A549 (cell line): ENCODE measurements at regions not wholly inside any gene's neighbourhood (a gene's known extent, or its start where the extent isn't known, plus 50 kb on each side); places are given as distances from the start of the nearest gene placed in this dataset.
A peak's percentile ranks its signal among the peaks of the same experiment; 100 is the strongest.

Experiments used
- ATAC-seq, 2 experiments: fragments of 200-7000 bp in 1 of 2; fragments of >200 bp in 1 of 2; cut with Nextera tagmentation in 1 of 2; cut with Tn5 transposase in 1 of 2; 3 replicates each; pipeline versions ENCODE4 v1.8.0 to v1.9.1; 2018 to 2020; ENCODE audit warnings: mild to moderate bottlenecking in 1 of 2, moderate library complexity in 1 of 2
- CTCF ChIA-PET: fragments of 300-600 bp; sonication (Branson Sonifier 250); formaldehyde crosslinking; extraction: SDS; loops from one replicate; lab custom pipeline; 2021; ENCODE audit warnings: antibody characterized with exemption, inconsistent platforms; lab: Yijun Ruan, JAX
- POLR2A ChIA-PET: fragments of 350-600 bp; formaldehyde crosslinking; extraction: SDS; loops from one replicate; lab custom pipeline; 2021; ENCODE audit warnings: antibody characterized with exemption, inconsistent platforms; lab: Yijun Ruan, JAX
- DNase-seq, 2 experiments: peaks; one replicate each; pipeline versions ENCODE4 v3.0.0 to v3.0.0-alpha.2; 2011 to 2016; ENCODE audit warnings: low read depth in 1 of 2, low spot score in 1 of 2
- FAIRE-seq: peaks from 2 replicates; lab custom pipeline; 2011; peaks lifted over from hg19 to GRCh38; lab: Jason Lieb, UNC
- H3K27ac ChIP-seq, 2 experiments: fragments of >200 bp; sonication (Bioruptor Twin); formaldehyde crosslinking; 3 replicates each; pipeline ENCODE4 v1.5.1; 2016 to 2017
- H3K4me1 ChIP-seq: fragments of >200 bp; sonication (Bioruptor Twin); formaldehyde crosslinking; 3 replicates; pipeline ENCODE4 v1.6.1; 2016
- H3K4me2 ChIP-seq: fragments of >200 bp; sonication (Bioruptor Twin); formaldehyde crosslinking; 3 replicates; pipeline ENCODE4 v1.6.1; 2016
- H3K4me3 ChIP-seq: fragments of >200 bp; sonication (Bioruptor Twin); formaldehyde crosslinking; 3 replicates; pipeline ENCODE4 v1.5.1; 2016
- H3K9me3 ChIP-seq: fragments of >200 bp; sonication (Bioruptor Twin); formaldehyde crosslinking; 3 replicates; pipeline ENCODE4 v1.6.1; 2016
- CBX2 ChIP-seq: fragments of 200-600 bp; sonication (generic); IDR thresholded peaks from 2 replicates; pipeline ENCODE4 v1.6.1; 2016; ENCODE audit warnings: low read depth, mild to moderate bottlenecking, borderline replicate concordance
- CBX8 ChIP-seq: fragments of 200-600 bp; sonication (generic); IDR thresholded peaks from 2 replicates; pipeline ENCODE4 v1.6.1; 2016
- CHD4 ChIP-seq: fragments of 200-600 bp; sonication (generic); IDR thresholded peaks from 2 replicates; pipeline ENCODE4 v1.6.1; 2016; ENCODE audit warnings: antibody characterized with exemption, mild to moderate bottlenecking, borderline replicate concordance
- HDAC2 ChIP-seq: fragments of 200-600 bp; sonication (generic); IDR thresholded peaks from 2 replicates; pipeline ENCODE4 v1.6.1; 2016
- HOXA7 ChIP-seq: fragments of 250-450 bp; sonication (Bioruptor Pico); IDR thresholded peaks from 2 replicates; pipeline ENCODE4 v1.5.0; 2020; ENCODE audit warnings: mild to moderate bottlenecking, moderate library complexity
- HOXB13 ChIP-seq: fragments of 250-450 bp; sonication (Bioruptor Pico); IDR thresholded peaks from 2 replicates; pipeline ENCODE4 v1.5.0; 2020; ENCODE audit warnings: low read depth, mild to moderate bottlenecking, moderate library complexity
- HOXB5 ChIP-seq: fragments of 250-450 bp; sonication (Bioruptor Pico); IDR thresholded peaks from 2 replicates; pipeline ENCODE4 v1.5.0; 2020; ENCODE audit warnings: mild to moderate bottlenecking, moderate library complexity
- JUN ChIP-seq, 2 experiments: fragments of >200 bp; sonication (Bioruptor Twin); formaldehyde crosslinking; IDR thresholded peaks; 2 replicates in 1 of 2; 3 replicates in 1 of 2; pipeline ENCODE4 v1.6.1; 2016 to 2017
- KDM5A ChIP-seq: fragments of 200-600 bp; sonication (generic); IDR thresholded peaks from 2 replicates; pipeline ENCODE4 v1.6.1; 2016; ENCODE audit warnings: antibody characterized with exemption, mild to moderate bottlenecking
- MAFK ChIP-seq: fragments of 450-650 bp; IDR thresholded peaks from 2 replicates; pipeline ENCODE4 v1.6.1; 2014; ENCODE audit not compliant: partially characterized antibody
- MAZ ChIP-seq: fragments of 150-350 bp; IDR thresholded peaks from 2 replicates; pipeline ENCODE4 v1.6.1; 2014; ENCODE audit warnings: antibody characterized with exemption, low read depth, low read length, borderline replicate concordance
- NPAS2 ChIP-seq: fragments of 250-450 bp; sonication (Bioruptor Pico); IDR thresholded peaks from 2 replicates; pipeline ENCODE4 v1.8.0; 2022; ENCODE audit warnings: mild to moderate bottlenecking, moderate library complexity, borderline replicate concordance
- NR3C1 ChIP-seq: fragments of >200 bp; sonication (Bioruptor Twin); formaldehyde crosslinking; IDR thresholded peaks from 3 replicates; pipeline ENCODE4 v1.6.1; 2017
- PHF8 ChIP-seq: fragments of 200-600 bp; sonication (generic); IDR thresholded peaks from 2 replicates; pipeline ENCODE4 v1.6.1; 2016; ENCODE audit warnings: low read depth, mild to moderate bottlenecking, antibody characterized with exemption, moderate library complexity, borderline replicate concordance
- POLR2AphosphoS2 ChIP-seq: conservative IDR thresholded peaks from 2 replicates; pipeline ENCODE4 v1.6.1; 2012; ENCODE audit warnings: low read length, improper control_type of control experiment, inconsistent platforms
- RARB ChIP-seq: fragments of 250-450 bp; sonication (Bioruptor Pico); IDR thresholded peaks from 2 replicates; pipeline ENCODE4 v1.8.0; 2021; ENCODE audit warnings: mild to moderate bottlenecking, moderate library complexity
- TFCP2L1 ChIP-seq: fragments of 250-450 bp; sonication (Bioruptor Pico); IDR thresholded peaks from 2 replicates; pipeline ENCODE4 v1.5.0; 2021; ENCODE audit warnings: mild to moderate bottlenecking
- TP53 ChIP-seq: fragments of 250-450 bp; sonication (Bioruptor Pico); IDR thresholded peaks from 2 replicates; pipeline ENCODE4 v1.5.0; 2021; ENCODE audit warnings: mild to moderate bottlenecking, moderate library complexity
- ZFP36 ChIP-seq: fragments of 450-650 bp; IDR thresholded peaks from 2 replicates; pipeline ENCODE4 v1.6.1; 2014; ENCODE audit warnings: borderline replicate concordance; ENCODE audit not compliant: partially characterized antibody
- ZNF302 ChIP-seq: fragments of 250-450 bp; sonication (Bioruptor Pico); IDR thresholded peaks from 2 replicates; pipeline ENCODE4 v1.9.0; 2021; ENCODE audit warnings: inconsistent platforms, mild to moderate bottlenecking, moderate library complexity
- WGBS: methylation state at CpG from one replicate; pipeline ENCODE4 v1.1.6; 2017; ENCODE audit errors: missing lambda C conversion rate; 5-methylcytosine and 5-hydroxymethylcytosine counted together
- TF ChIP-seq, protein P1 (sequence below): fragments of 250-450 bp; sonication (Bioruptor Pico); IDR thresholded peaks from 2 replicates; pipeline ENCODE4 v1.5.0; 2020; ENCODE audit warnings: low read depth, mild to moderate bottlenecking, moderate library complexity
- TF ChIP-seq, protein P2 (sequence below): fragments of >200 bp; sonication (Bioruptor Twin); formaldehyde crosslinking; IDR thresholded peaks from 3 replicates; pipeline ENCODE4 v1.6.1; 2016
- TF ChIP-seq, protein P3 (sequence below): IDR thresholded peaks from 2 replicates; pipeline ENCODE4 v1.6.1; 2012
- TF ChIP-seq, protein P4 (sequence below): IDR thresholded peaks from 2 replicates; pipeline ENCODE4 v1.6.1; 2012; ENCODE audit warnings: low read depth, borderline replicate concordance
- TF ChIP-seq, protein P5 (sequence below): fragments of 450-650 bp; IDR thresholded peaks from 2 replicates; pipeline ENCODE4 v1.6.1; 2014; ENCODE audit warnings: antibody characterized with exemption

DNA sequence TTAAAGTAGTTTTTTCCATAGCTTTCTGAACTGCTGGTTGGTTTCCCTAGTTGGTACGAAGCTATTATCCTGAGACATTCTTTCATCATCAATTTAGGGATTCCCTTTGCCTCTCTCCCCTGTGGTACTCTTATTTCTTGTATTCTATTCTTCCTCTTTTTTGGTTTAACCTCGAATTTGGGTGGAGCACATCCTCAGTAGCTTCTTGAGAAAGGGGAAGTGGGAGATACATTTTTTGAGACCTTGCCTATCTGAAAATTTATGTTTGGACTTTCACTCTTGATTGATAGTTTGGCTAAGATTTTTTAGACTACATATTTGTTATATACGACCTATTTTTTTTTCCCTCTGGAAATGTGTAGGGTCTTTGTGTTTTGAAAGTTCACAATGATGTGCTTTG, 121.7 kb upstream of the ZBED5 start:
- WGBS, result 36% methylated on average over 3 of the region's 3 CpGs
- H3K4me1 ChIP-seq, result peaks cover 12% of the 10 kb centered on the region
- no peak for ATAC-seq
- peak; percentile 46 for FAIRE-seq
- no peak overlapping the region for H3K4me3 ChIP-seq
- no peak overlapping the region for H3K27ac ChIP-seq
- TF ChIP-seq NR3C1 (no peak), TFCP2L1 (CRISPR knock-in tag) (no peak), NPAS2 (CRISPR knock-in tag) (no peak), HDAC2 (no peak), TP53 (CRISPR knock-in tag) (no peak), POLR2AphosphoS2 (no peak), JUN (IDR thresholded peaks at IDR 0.05) (no peak), CBX8 (no peak), HOXB5 (no peak), KDM5A (no peak), PHF8 (no peak), MAFK (no peak), HOXB13 (CRISPR knock-in tag) (no peak)
- TF ChIP-seq, protein P1, sequence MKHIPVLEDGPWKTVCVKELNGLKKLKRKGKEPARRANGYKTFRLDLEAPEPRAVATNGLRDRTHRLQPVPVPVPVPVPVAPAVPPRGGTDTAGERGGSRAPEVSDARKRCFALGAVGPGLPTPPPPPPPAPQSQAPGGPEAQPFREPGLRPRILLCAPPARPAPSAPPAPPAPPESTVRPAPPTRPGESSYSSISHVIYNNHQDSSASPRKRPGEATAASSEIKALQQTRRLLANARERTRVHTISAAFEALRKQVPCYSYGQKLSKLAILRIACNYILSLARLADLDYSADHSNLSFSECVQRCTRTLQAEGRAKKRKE (CRISPR knock-in tag), result no peak
- TF ChIP-seq, protein P2, sequence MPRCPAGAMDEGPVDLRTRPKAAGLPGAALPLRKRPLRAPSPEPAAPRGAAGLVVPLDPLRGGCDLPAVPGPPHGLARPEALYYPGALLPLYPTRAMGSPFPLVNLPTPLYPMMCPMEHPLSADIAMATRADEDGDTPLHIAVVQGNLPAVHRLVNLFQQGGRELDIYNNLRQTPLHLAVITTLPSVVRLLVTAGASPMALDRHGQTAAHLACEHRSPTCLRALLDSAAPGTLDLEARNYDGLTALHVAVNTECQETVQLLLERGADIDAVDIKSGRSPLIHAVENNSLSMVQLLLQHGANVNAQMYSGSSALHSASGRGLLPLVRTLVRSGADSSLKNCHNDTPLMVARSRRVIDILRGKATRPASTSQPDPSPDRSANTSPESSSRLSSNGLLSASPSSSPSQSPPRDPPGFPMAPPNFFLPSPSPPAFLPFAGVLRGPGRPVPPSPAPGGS, result no peak
- TF ChIP-seq, protein P3, sequence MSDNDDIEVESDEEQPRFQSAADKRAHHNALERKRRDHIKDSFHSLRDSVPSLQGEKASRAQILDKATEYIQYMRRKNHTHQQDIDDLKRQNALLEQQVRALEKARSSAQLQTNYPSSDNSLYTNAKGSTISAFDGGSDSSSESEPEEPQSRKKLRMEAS, result no peak
- TF ChIP-seq, protein P4, sequence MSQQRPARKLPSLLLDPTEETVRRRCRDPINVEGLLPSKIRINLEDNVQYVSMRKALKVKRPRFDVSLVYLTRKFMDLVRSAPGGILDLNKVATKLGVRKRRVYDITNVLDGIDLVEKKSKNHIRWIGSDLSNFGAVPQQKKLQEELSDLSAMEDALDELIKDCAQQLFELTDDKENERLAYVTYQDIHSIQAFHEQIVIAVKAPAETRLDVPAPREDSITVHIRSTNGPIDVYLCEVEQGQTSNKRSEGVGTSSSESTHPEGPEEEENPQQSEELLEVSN, result no peak
- TF ChIP-seq, protein P5, sequence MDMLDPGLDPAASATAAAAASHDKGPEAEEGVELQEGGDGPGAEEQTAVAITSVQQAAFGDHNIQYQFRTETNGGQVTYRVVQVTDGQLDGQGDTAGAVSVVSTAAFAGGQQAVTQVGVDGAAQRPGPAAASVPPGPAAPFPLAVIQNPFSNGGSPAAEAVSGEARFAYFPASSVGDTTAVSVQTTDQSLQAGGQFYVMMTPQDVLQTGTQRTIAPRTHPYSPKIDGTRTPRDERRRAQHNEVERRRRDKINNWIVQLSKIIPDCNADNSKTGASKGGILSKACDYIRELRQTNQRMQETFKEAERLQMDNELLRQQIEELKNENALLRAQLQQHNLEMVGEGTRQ, result no peak
- H3K9me3 ChIP-seq, result no peaks in the 10 kb centered on the region
- ChIA-PET POLR2A (no interaction called here), CTCF (no interaction called here)
- DNase-seq, result no peak
- H3K4me2 ChIP-seq, result no peak overlapping the region

DNA sequence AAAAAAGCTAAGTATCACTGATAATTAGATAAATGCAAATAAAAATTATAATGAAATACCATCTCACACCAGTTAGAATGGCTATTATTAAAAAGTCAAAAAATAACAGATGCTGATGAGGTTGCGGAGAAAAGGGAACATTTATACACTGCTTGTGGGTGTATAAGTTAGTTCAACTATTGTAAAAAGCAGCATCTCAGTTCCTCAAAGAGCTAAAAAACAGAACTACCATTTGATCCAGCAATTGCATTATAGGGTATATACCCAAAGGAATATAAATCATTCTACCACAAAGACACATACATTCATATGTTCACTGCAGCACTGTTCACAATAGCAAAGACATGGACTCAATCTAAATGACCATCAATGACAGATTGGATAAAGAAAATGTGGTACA, 120.3 kb upstream of the ZBED5 start:
- no peak overlapping the region for H3K4me2 ChIP-seq
- DNase-seq (no peak), FAIRE-seq (no peak)
- ChIA-PET POLR2A (no interaction called here), CTCF (interaction anchor here (1.3 kb wide), 1 partner anchor 50 kb away, joined by 5 read pairs; no protein-coding TSS in a partner anchor)
- H3K27ac ChIP-seq, result no peak overlapping the region
- H3K4me3 ChIP-seq, result no peak overlapping the region
- 91% methylated on average over 1 of the region's 1 CpG for WGBS
- peaks cover 12% of the 10 kb centered on the region for H3K4me1 ChIP-seq
- TF ChIP-seq MAFK (no peak), HOXA7 (no peak), ZNF302 (no peak), KDM5A (no peak), CHD4 (no peak), RARB (CRISPR knock-in tag) (no peak), ZFP36 (no peak), MAZ (no peak), PHF8 (no peak), CBX2 (no peak)
- TF ChIP-seq, all 56 proteins: peak for 0
- ATAC-seq, result no peak
- no peaks in the 10 kb centered on the region for H3K9me3 ChIP-seq
